SK-N-SH (cell line): ENCODE measurements at regions not wholly inside any gene's neighbourhood (a gene's known extent, or its start where the extent isn't known, plus 50 kb on each side); places are given as distances from the start of the nearest gene placed in this dataset.

ENCODE experiments used
- CTCF ChIA-PET: fragments of 300-600, 350-600 bp; formaldehyde crosslinking; extraction: SDS; loops from one replicate; lab custom pipeline; 2021; lab: Yijun Ruan, JAX
- POLR2A ChIA-PET: fragments of 350-600 bp; sonication (Branson Sonifier 250); formaldehyde crosslinking; extraction: SDS; loops from one replicate; lab custom pipeline; 2020; ENCODE audit warnings: antibody characterized with exemption, inconsistent platforms; lab: Yijun Ruan, JAX
- DNase-seq: peaks from one replicate; pipeline ENCODE4 v3.0.0; 2012
- H2AFZ ChIP-seq: fragments of 200-600 bp; sonication (generic); 2 replicates; pipeline ENCODE4 v1.8.1; 2016; ENCODE audit warnings: antibody characterized with exemption, mild to moderate bottlenecking, low read depth
- H3F3A ChIP-seq: fragments of 200-600 bp; sonication (generic); replicated peaks from 2 replicates; pipeline ENCODE3; 2016; ENCODE audit warnings: antibody characterized with exemption, mild to moderate bottlenecking; ENCODE audit not compliant: insufficient read depth
- H3K27ac ChIP-seq, 2 experiments: fragments of 200-500 bp in 1 of 2; fragments of 200-600 bp in 1 of 2; sonication (Bioruptor generic) in 1 of 2; sonication (generic), shearing (Covaris generic) in 1 of 2; 2 replicates each; pipeline versions ENCODE4 v1.5.1 to v1.6.1; 2014 to 2016; ENCODE audit warnings: low read depth in 2 of 2, inconsistent platforms in 1 of 2, low read length in 1 of 2, mild to moderate bottlenecking in 1 of 2, mixed read lengths in 1 of 2
- H3K27me3 ChIP-seq: fragments of 200-600 bp; sonication (generic), shearing (Covaris generic); 2 replicates; pipeline ENCODE4 v1.6.1; 2016; ENCODE audit warnings: mixed run types; ENCODE audit not compliant: insufficient read depth
- H3K36me3 ChIP-seq, 2 experiments: fragments of 200-500 bp in 1 of 2; fragments of 200-600 bp in 1 of 2; sonication (Bioruptor generic) in 1 of 2; sonication (generic) in 1 of 2; replicated peaks in 1 of 2; 2 replicates each; pipeline versions ENCODE3 to v1.5.1; 2014 to 2016; ENCODE audit warnings: low read length in 1 of 2, mild to moderate bottlenecking in 1 of 2; ENCODE audit not compliant: insufficient read depth in 2 of 2, control insufficient read depth in 1 of 2
- H3K4me1 ChIP-seq, 2 experiments: fragments of 200-500 bp in 1 of 2; fragments of 200-600 bp in 1 of 2; sonication (Bioruptor generic) in 1 of 2; sonication (generic), shearing (Covaris generic) in 1 of 2; 2 replicates each; pipeline versions ENCODE4 v1.5.1 to v1.6.1; 2014 to 2016; ENCODE audit warnings: low read depth in 1 of 2, low read length in 1 of 2, mixed run types in 1 of 2; ENCODE audit not compliant: insufficient read depth in 2 of 2, control insufficient read depth in 1 of 2
- H3K4me2 ChIP-seq: fragments of 200-600 bp; sonication (generic), shearing (Covaris generic); 2 replicates; pipeline ENCODE4 v1.6.1; 2017; ENCODE audit warnings: mixed run types
- H3K4me3 ChIP-seq, 2 experiments: fragments of 200-500 bp in 1 of 2; fragments of 200-600 bp in 1 of 2; sonication (Bioruptor generic) in 1 of 2; sonication (generic), shearing (Covaris generic) in 1 of 2; 2 replicates each; pipeline versions ENCODE4 v1.5.1 to v1.8.1; 2014 to 2016; ENCODE audit warnings: low read depth in 2 of 2, inconsistent platforms in 1 of 2, low read length in 1 of 2, mild to moderate bottlenecking in 1 of 2, mixed read lengths in 1 of 2, moderate library complexity in 1 of 2
- H3K79me2 ChIP-seq: fragments of 200-600 bp; sonication (generic); 2 replicates; pipeline ENCODE4 v1.8.1; 2017; ENCODE audit warnings: mild to moderate bottlenecking; ENCODE audit not compliant: insufficient read depth
- H3K9ac ChIP-seq: fragments of 200-600 bp; sonication (generic); 2 replicates; pipeline ENCODE4 v1.6.1; 2017; ENCODE audit warnings: mixed run types
- H3K9me2 ChIP-seq: fragments of 200-600 bp; sonication (generic); 2 replicates; pipeline ENCODE4 v1.6.1; 2017; ENCODE audit warnings: mixed run types
- H3K9me3 ChIP-seq: fragments of 200-600 bp; sonication (generic); 2 replicates; pipeline ENCODE4 v1.6.1; 2017; ENCODE audit warnings: mixed run types, mild to moderate bottlenecking, moderate library complexity
- H4K20me1 ChIP-seq: fragments of 200-600 bp; sonication (generic); 2 replicates; pipeline ENCODE4 v1.6.1; 2017; ENCODE audit warnings: mild to moderate bottlenecking, mixed run types; ENCODE audit not compliant: insufficient read depth
- CHD2 ChIP-seq: fragments of 150-350 bp; IDR thresholded peaks from 2 replicates; pipeline ENCODE4 v1.6.1; 2018; ENCODE audit warnings: low read length; ENCODE audit not compliant: partially characterized antibody
- ELF1 ChIP-seq: IDR thresholded peaks from 2 replicates; pipeline ENCODE4 v1.4.0; 2012
- FOSL2 ChIP-seq: IDR thresholded peaks from 2 replicates; pipeline ENCODE4 v1.4.0; 2012; ENCODE audit warnings: low read depth, mild to moderate bottlenecking, moderate library complexity, borderline replicate concordance
- FOXM1 ChIP-seq: IDR thresholded peaks from 2 replicates; pipeline ENCODE4 v1.4.0; 2012; ENCODE audit warnings: low read depth, mild to moderate bottlenecking
- GABPA ChIP-seq: IDR thresholded peaks from 2 replicates; pipeline ENCODE4 v1.4.0; 2012; ENCODE audit warnings: low read depth, mild to moderate bottlenecking
- GATA2 ChIP-seq: sonication (generic); formaldehyde crosslinking; IDR thresholded peaks from 2 replicates; pipeline ENCODE4 v1.5.0; 2020; ENCODE audit warnings: mild to moderate bottlenecking, missing genetic modification reagents
- MAX ChIP-seq: IDR thresholded peaks from 2 replicates; pipeline ENCODE4 v1.4.0; 2012; ENCODE audit warnings: low read depth
- NFIC ChIP-seq: IDR thresholded peaks from 2 replicates; pipeline ENCODE4 v1.4.0; 2012; ENCODE audit warnings: borderline replicate concordance
- PBX3 ChIP-seq: IDR thresholded peaks from 2 replicates; pipeline ENCODE4; 2012
- RFX5 ChIP-seq: IDR thresholded peaks from 2 replicates; pipeline ENCODE4 v1.6.1; 2012; ENCODE audit warnings: mild to moderate bottlenecking, improper control_type of control experiment, low read length
- RXRA ChIP-seq: IDR thresholded peaks from 2 replicates; pipeline ENCODE4 v1.4.0; 2012; ENCODE audit warnings: low read depth, mild to moderate bottlenecking, borderline replicate concordance
- SMC3 ChIP-seq: IDR thresholded peaks from 2 replicates; pipeline ENCODE4 v1.6.1; 2012; ENCODE audit warnings: low read depth, low read length, improper control_type of control experiment
- TCF12 ChIP-seq: IDR thresholded peaks from 2 replicates; pipeline ENCODE4 v1.4.0; 2012
- YY1 ChIP-seq: IDR thresholded peaks from 2 replicates; pipeline ENCODE4 v1.4.0; 2012; ENCODE audit warnings: low read depth, mild to moderate bottlenecking
- WGBS: methylation state at CpG from one replicate; pipeline ENCODE4 v1.1.6; 2017; ENCODE audit warnings: low lambda C conversion rate; 5-methylcytosine and 5-hydroxymethylcytosine counted together
- TF ChIP-seq, protein P1 (sequence below): fragments of 150-350 bp; IDR thresholded peaks from 2 replicates; pipeline ENCODE4 v1.6.1; 2016; ENCODE audit warnings: mild to moderate bottlenecking, low read depth, low read length

DNA sequence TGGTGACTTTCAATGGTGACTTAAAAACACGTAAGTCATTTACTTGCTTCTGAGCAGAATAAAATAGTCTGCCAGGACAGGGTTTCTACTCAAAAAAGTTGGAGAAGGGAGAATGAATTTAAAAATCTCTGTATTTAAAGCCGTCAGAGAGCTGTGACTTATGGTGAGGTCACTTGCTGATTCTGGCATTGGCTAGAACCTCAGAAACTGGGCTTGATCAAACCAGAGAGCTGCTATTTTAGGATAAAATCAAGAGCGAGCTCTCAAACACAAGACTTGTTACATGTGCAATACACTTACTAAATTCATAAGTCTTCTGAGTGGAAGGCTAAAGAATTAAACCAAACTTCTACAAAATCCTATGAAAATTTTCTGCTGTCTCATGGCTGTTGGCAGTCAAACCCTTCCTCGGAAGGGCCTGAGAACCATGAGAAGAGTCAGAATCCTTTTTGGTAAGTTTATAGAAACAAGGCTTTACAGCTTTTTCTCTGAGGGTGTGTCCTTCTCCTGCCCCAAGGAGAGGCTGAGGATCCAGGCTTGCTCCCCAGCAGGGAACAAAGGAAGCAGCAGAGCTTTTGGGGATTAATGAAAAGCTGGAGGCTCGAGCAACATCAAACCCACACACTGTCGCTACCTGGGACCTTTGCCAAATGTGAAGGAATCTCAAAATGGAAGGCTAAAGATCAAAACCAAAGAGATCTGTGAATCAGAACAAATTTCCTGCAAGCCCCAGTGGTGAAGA, 816.4 kb downstream of the SOCS6 start:
- Histone ChIP-seq H3K79me2 (no peaks in the 10 kb centered on the region), H3K36me3 (no peaks in the 10 kb centered on the region), H3K9me3 (peaks cover 4% of the 10 kb centered on the region; the same call in 1 of the 2 replicates), H3K27ac (peak overlapping the region in 1 of 2 experiments; percentile 88; a peak in 2 of 4 replicates), H3K9ac (peak overlapping the region; percentile 42; the same call in 1 of the 2 replicates), H3K4me1 (peaks cover 0 to 28% of the 10 kb centered on the region in 2 experiments; a peak in 1 of 4 replicates), H3F3A (peaks cover 7% of the 10 kb centered on the region), H3K9me2 (no peaks in the 10 kb centered on the region), H3K4me3 (peak overlapping the region in 1 of 2 experiments; percentile 15; a peak in 1 of 4 replicates), H2AFZ (peak overlapping the region; percentile 89), H3K4me2 (peak overlapping the region; percentile 48; the same call in 1 of the 2 replicates), H4K20me1 (no peaks in the 10 kb centered on the region), H3K27me3 (no peaks in the 10 kb centered on the region)
- TF ChIP-seq TCF12, result no peak
- 0 out of 2 replicates have a peak, but pooled peaks have one; percentile 20 for TF ChIP-seq FOSL2
- no peak for TF ChIP-seq RXRA
- no peak for TF ChIP-seq SMC3
- no peak for TF ChIP-seq GABPA
- no peak for TF ChIP-seq MAX
- TF ChIP-seq GATA2, result no peak
- peak; percentile 30; the same call in 1 of the 2 replicates for TF ChIP-seq NFIC
- TF ChIP-seq PBX3, result no peak
- no peak for TF ChIP-seq CHD2
- TF ChIP-seq, protein P1, sequence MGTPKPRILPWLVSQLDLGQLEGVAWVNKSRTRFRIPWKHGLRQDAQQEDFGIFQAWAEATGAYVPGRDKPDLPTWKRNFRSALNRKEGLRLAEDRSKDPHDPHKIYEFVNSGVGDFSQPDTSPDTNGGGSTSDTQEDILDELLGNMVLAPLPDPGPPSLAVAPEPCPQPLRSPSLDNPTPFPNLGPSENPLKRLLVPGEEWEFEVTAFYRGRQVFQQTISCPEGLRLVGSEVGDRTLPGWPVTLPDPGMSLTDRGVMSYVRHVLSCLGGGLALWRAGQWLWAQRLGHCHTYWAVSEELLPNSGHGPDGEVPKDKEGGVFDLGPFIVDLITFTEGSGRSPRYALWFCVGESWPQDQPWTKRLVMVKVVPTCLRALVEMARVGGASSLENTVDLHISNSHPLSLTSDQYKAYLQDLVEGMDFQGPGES, result no peak
- TF ChIP-seq RFX5, result no peak
- no peak for TF ChIP-seq FOXM1
- no peak for TF ChIP-seq YY1
- ChIA-PET POLR2A (no interaction called here), CTCF (no interaction called here)
- 51% methylated on average over 6 of the region's 6 CpGs for WGBS
- no peak for DNase-seq

GRCh38 chr18:71079606-71080005, 790.8 kb downstream of the SOCS6 start:
- Histone ChIP-seq H3K9me2 (no peaks in the 10 kb centered on the region), H3K9ac (no peak overlapping the region), H3K4me3 (no peak overlapping the region), H3K27ac (no peak overlapping the region), H3K4me1 (no peaks in the 10 kb centered on the region; a peak in 1 of 4 replicates), H2AFZ (peak overlapping the region; percentile 79), H4K20me1 (no peaks in the 10 kb centered on the region), H3K4me2 (peak overlapping the region; percentile 15; the same call in 1 of the 2 replicates), H3K36me3 (no peaks in the 10 kb centered on the region), H3F3A (no peaks in the 10 kb centered on the region), H3K27me3 (no peaks in the 10 kb centered on the region), H3K79me2 (no peaks in the 10 kb centered on the region), H3K9me3 (no peaks in the 10 kb centered on the region)
- ChIA-PET POLR2A (no interaction called here), CTCF (interaction anchor here (0.5 kb wide), 1 partner anchor 912 kb away, joined by 3 read pairs; no protein-coding TSS in a partner anchor)
- 58% methylated on average over 9 of the region's 9 CpGs for WGBS
- DNase-seq, result no peak
- TF ChIP-seq ELF1, result no peak
